Stromal cell of bone marrow (primary cell): ENCODE measurements at regions not wholly inside any gene's neighbourhood (a gene's known extent, or its start where the extent isn't known, plus 50 kb on each side); places are given as distances from the start of the nearest gene placed in this dataset.
A peak's percentile ranks its signal among the peaks of the same experiment; 100 is the strongest.
"Not testable (repeated sequence)": the region's sequence is repeated elsewhere in the genome, so short reads cannot be mapped to it uniquely, and the experiment has no call there.

Experiments used
- DNase-seq: peaks from one replicate; pipeline ENCODE4 v3.0.0-alpha.2; 2012; ENCODE audit warnings: low read depth

DNA sequence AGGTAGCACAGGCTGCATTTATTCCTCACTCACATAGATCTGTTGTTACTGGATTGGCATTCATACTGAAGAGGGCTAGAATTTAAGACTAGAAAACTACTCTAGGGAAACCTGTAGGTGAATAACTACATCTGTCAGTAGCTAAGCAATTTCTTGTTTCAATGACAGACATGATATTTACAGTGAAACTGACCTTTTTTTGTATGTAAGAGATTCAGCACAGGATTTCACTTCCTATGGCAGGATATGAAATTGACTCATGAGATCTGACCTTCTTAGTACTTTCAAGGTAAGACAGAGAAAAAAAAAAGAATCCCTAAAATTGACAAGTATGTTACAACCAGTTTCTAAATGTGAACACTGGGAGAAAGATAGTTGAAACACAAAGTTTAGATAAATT lies 189.8 kb upstream of the SLC16A7 start:
- DNase-seq = no peak

DNA sequence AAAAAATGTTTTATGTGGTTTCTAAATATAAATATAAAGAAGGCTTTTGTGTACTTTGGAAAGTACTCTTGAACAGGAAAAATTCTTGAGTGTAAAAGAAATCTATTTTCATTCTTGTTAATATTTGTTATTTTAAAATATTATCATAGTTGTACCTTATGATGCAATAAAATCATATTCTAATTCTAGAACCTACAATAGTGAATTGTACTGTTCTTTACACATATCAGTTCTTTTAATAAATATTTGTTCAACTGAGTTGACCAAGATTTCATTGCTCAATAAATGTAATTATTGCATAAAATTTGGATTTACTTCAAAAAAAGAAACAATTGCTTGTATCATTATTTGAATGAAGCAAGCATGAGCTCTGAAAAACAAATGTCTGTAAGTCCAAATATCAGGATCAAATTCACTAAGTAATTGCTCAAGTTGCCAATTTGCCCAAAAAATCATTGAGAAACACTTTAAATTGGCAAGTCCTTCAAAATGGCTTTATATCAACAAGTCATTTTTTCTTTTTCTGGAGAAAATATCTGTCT lies 191.6 kb upstream of the SLC16A7 start:
- no peak for DNase-seq

DNA sequence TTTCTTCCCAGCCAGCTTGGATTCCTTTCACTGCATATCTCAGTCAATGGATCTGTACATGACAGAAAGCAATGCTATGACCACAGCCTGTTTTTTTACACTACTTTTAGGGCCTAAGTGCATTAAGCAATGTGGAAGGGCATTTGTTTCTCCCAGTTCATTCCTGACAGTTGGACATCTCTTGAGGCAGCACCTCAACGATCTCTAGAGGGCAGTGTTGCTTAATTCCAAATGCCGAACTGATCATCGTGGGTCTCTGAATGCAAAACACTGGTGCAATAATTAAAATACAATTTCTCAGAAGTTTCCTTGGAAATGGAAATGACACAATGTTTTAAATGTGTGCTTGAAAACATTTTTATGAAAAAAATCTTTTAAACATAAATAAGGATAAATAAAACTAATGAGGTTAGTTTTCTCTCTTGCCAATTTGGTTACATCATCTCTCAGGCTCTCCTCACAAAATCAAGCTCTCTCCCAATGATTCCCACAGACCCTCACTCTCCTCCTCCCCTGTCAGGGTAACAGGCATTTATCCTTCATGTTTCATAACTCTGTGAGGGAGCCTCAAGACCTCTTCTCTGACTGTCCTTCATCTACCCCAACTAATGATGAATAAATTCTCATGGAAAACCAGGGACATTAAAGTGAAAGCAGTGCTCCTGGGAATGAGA lies 192.4 kb upstream of the SLC16A7 start:
- peak; percentile 66 for DNase-seq

DNA sequence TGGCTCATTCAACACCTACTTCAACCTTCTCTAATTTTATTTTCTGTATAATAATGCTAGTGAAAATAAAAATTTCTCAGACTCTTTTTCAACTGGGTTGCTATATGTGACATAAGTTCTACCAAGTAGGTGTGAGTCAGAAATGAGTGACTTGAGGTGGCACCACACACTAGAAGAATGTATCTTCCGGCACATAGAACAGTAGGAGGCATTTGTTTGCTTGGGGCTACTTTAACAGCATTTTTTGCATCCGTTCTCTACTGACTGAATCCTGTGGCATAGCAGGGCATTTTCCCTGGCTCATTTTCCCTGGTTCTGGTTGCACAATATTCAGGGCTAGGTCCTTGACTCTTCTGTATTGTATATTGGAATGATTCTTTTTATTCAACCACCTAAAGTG lies 194.0 kb upstream of the SLC16A7 start:
- DNase-seq = no peak

DNA sequence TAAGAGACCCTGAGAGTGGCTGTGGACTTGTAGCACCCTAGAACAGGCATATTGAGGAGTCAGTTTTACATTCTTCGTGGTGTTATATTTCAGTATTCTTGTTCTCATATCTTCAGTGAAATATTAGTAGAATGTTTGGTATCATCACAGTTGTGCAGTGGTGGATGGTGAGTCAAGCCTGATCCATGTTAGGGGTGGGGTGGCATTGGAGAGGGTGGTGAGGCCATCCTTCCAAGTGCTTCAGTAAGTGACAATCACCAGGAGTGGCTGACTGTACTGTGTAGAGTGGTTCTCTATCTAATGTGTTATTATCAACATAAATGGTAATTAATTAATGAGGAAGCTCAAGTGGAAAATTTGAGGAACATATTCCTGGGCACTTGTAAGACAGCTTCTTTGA lies 197.7 kb upstream of the SLC16A7 start:
- no peak for DNase-seq

DNA sequence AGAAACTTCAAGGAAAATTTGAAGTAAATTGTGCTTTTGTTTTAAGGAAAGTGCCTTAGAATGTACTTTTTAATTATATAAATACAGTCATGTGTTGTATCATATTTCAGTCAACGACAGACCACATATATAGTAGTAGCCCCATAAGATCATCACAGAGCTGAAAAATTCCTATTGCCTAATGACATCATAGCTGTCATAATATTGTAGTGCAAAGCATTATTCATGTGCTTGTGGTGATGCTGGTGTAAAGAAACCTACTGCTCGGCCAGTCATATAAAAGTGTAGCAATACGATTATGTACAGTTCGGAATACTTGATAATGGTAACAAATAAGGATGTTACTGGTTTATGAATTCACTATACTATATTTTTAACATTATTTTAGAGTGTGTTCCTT lies 198.9 kb upstream of the SLC16A7 start:
- DNase-seq = no peak

DNA sequence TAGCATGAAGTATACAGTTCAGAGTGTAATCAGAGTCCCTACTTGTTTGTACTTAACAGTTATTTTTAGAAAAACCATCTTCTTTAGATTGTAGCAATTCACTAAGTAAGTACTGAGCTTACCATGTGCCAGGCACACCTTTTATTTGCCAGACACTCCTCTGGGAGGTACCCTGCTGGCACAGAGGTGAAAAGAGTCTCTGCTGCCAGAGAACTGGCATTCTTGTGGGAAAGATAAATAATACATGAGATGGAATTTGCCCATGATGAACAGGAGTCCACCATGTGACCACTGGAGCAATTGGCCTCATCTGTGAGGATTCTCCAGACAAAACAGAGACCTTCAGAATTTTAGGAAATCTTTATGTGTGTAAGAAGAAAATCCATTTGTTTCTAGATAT lies 199.3 kb upstream of the SLC16A7 start:
- no peak for DNase-seq

DNA sequence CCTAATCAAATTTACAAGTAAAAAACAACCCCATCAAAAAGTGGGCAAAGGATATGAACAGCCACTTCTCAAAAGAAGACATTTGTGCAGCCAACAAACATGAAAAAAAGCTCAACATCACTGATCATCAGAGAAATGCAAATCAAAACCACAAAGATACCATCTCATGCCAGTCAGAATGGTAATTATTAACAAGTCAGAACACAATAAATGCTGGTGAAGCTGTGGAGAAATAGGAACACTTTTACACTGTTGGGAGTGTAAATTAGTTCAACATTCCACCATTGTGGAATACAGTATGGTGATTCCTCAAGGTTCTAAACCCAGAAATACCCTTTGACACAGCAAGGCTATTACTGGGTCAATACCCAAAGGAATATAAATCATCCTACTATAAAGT lies 200.5 kb upstream of the SLC16A7 start:
- not testable (repeated sequence) for DNase-seq

DNA sequence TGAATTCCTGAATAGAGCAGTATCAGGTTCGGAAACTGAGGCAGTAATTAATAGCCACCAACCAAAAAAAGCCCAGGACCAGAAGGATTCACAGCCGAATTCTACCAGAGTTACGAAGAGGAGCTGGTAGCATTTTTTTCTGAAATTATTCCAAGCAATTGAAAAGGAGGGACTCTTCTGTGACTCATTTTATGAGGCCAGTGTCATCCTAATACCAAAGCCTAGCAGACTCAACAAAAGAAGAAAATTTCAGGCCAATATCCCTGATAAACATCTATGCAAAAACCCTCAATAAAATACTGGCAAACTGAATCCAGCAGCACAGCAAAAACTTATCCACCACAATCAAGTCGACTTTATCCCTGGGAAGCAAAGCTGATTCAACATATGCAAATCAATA lies 202.3 kb upstream of the SLC16A7 start:
- DNase-seq = no peak

DNA sequence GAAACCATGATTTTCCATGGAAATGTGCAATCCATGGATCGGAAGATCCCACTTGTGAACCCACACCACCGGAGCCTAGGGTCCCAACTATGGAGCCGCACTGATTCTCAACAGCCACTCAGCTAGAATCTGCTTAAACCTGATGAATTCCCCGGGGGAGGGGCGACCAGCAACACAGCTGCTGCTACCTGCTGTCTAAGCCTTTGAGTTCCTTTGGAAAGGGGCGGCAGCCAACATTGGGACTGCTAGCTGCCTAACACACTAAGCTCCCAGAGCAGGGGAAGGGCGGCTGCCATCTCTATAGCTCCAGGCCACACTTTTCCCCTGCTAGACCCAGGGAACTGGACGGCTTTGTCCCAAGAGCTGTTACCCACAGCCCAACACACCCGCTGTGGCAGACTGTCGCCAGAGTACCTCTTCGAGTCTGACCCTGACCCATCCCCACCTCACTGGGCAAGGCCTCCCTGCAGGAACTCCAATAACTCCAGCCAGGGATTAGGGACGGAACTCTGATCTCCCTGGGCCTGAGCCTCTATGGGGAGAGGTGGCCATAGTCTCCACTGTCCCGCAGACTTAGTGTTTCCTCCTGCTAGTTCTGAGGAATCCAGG lies 205.8 kb upstream of the SLC16A7 start:
- DNase-seq = no peak

DNA sequence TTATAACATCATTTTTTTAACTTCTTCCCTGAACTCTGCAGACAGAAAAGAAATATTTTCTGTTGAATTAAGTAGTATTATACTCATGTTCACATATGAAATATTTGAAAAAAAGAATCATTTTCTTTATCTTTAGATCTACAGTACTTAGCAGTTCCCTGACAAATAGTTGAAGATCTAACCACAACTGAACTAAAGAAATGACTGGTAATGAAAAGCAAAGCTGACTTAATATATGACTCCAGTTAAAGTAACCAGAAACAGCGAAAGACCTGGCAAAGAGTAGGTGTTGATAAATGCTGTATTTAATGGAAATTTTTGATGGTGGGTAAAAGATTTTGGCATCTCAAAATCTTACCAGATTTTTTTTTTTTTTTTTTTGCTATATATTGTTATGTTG lies 207.1 kb upstream of the SLC16A7 start:
- DNase-seq = no peak

DNA sequence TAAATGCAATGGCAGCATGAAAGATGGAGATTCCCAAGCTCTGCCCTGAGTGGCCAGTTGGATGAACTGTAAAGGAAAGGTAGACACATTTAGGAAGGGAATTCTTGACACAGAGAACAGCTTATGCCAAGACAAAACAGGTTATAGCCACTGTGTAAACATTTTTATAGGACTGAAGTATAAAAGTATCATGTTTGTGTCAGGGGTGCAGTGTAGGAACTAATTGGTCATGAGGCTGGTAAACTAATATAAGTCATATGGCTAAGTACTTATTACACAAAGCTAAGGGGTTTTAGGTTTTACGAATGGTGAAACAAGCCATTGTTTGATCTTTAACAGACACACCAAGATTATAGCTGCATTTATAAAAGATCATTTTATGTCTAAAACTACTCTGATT lies 207.7 kb upstream of the SLC16A7 start:
- DNase-seq = no peak

DNA sequence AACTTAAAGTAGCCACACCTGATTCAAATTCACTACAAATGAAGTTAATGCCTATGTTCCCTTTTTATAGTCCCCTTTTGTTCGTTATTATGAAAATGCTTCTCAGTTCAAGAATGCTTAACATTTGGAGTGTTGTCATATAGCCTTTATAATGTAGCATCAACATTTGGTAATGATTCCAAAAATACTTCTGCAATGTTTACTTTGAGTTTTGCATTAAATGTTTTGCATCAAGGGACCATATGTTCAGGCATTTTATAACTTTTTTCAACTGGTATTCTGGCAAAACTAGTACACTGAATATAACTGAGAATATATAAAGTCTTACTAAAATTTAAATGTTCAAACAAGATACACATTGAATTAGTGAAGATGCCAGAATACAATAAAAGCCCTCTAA lies 209.6 kb upstream of the SLC16A7 start:
- no peak for DNase-seq

DNA sequence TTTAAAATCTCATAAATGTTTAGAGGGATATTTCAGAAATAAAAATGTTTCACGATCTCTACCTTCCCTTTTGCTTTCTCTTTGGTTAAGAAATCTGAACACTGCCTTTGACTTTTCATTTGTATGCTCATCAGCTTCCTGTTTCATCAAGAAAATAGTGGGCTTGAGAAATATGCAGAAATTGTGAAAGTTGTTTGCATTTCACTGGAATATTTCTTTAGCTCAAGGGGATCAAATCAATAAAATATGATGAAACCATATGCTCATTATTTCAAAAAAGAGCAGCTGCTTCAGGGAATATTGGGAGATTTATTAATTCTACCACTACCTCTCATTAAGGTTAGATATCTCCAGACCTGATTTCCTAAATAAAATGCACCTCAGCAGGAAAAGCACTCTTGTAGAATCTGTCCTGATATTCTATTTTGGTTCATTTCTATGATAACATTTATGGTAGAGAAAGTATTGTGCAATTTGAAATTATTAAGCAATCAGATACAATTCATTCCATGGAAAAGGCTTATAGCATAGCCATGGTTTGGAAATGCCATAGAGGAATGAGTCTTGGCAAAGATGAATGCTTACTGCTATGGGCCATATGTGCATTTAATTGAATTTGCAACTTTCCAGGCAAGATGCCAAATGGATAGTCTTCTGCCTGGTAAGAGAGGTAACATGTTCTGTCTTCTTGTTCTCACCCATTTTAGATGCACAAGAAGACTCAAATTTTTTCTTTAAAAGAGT lies 212.6 kb upstream of the SLC16A7 start:
- DNase-seq = no peak

DNA sequence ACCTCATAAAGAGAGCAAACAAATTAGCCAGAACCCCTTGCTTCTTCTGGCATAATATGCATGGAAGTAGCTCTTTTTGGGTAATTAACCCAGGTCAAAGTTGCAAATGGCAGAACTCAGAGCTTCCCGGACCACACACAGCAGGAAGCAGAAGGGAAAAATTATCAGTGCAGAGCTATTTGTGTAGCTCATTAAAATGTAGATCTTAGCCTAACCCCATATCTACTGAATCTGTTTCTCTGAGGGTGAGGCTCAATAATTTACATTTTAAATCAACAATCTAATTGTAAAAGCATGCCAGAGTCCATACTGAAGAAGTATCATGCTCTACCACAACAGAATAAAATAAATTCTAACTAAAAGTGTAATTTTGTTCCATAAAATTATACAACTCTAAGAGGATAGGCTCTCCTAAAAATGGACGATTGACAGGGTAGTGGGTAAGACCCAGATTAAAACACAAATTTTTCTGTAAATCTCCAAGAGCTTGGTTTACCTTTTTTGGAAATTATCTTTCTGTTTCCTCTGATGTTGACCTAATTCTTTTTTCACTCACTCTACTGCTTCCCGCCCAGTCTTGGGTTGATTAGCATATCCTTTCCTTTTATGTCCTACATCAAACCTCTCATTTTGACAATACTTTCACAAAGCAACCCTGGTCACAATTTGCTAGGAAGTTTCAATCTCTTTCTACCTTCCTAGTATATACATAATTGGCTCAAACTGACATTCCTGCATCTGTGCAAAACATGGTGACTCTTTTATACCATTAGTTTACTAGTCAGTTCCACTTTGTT lies 213.3 kb upstream of the SLC16A7 start:
- DNase-seq = no peak

DNA sequence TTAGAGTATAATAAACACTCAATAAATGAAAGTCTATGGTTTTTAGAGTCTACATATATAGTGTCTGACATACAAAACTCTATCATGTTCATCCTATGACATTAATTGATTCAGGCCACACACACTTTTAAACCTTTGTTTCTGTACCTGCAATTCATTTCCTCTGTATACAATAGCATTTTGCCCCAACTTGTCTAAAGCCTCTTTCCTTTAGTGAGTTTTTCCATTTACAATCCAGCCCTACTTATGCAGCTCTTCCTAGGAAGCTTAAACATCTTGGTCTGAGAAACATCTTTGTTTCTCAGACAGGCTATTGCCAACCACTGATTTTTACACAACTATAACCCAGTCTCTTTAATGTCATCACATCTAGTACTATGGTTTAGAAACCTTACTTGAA lies 214.7 kb upstream of the SLC16A7 start:
- no peak for DNase-seq

DNA sequence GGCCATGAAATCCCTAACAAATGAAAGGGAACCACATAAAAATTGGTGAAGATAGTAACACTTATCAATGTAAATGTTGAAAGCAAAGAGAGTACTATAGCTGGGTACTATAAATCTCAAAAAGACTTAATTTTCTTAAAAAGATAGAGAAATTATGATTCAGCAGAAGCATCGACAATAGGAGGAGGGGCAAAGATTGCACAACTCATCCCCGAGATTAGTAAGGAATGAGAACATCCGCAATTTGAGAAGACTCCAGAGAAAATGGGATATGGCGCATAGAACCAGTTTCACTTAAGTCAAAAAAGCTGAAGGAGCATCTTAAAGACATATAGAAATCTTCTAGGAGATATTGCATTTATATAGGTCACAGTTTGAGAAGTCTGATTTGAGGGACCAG lies 220.2 kb upstream of the SLC16A7 start:
- DNase-seq = no peak

DNA sequence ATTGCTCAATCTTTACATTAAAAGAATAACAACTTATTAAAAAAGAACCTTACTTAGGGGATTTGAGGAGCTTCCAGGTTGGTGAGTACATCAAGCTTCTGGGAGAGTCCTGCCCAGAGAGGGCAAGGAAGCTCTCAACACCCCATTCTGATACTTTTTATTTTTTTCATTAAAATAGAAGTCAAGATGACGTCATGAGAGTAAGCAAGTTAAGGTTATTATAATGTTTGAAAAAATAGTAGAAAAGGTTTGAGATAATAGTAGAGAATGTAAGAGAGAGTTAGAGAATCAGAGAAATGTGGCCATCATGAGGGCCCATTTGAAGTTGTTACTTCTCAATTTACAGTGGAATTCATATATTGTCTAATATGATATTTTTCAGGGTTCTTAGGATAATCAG lies 221.0 kb upstream of the SLC16A7 start:
- DNase-seq = no peak

DNA sequence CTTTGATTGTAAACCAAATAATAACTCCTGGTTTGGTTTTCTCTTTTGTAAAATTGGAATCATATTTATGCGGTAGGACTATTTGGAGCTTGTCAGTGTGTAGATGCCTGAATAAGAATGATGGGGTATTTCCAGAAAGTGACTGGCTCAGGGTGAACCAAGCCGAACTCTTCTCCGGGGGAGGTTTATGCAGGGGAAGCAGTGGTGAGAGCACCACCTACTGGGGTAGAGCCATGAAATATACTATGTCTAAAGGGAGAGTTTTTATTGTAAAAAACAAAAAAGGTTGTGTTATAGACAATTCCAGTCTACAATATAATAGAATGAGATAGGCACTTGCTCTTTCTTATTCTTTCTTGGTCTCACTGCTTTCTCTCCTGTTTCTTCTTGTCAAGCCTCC lies 222.9 kb upstream of the SLC16A7 start:
- no peak for DNase-seq

DNA sequence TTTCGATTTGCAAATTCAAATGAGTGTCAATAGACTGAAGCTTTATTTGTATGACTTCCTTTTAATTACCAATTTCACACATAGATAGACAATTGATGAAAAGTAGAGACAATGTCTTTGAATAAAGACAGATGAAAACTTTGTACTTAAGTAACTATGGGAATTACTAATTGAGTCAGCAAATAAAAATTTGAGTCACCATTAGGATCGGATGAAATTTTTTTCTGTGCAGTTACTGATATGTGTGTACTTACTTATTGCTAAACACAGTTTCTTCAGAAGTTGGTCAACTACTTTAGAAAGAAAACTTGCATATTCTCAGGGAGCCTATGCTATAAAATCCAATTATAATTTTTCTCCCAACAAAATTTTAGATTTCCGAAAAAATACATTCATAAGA lies 224.9 kb upstream of the SLC16A7 start:
- DNase-seq = no peak

DNA sequence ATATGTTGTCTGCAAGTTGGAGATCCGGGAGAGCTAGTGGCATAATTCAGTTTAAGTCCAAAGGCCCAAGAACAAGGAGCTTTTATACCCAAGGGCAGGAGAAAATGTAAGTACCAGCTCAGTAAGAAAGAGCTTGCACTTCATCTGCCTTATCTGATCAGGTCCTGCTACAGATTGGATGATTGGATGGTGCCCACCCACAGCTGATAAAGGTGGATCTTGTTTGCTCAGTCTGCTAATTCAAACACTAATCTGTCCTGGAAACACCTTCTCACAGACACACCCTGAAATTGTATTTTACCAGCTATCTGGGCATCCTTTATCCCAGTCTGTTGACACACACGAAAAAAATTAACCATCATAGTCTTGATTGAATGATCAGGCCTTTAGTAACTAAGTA lies 230.7 kb upstream of the SLC16A7 start:
- no peak for DNase-seq

DNA sequence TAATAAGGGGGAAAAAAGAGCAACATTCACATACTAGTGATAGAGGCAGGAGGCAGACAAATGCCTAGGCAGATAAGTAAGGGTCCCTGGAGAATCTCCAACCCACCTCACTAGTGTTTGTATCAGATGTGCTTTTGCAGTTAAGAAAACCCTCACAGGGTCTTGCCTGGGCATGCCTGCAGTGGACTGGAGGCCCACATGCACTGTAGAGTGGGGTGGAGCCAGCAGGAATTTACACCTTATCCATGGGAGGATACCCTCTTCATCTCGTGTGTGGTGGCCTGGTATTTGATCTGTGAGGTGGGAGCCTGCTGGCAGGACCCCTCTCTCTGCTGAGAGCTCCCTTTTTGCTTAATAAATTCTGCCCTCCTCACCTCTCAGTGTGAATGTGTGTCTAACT lies 238.0 kb upstream of the SLC16A7 start:
- DNase-seq = no peak

DNA sequence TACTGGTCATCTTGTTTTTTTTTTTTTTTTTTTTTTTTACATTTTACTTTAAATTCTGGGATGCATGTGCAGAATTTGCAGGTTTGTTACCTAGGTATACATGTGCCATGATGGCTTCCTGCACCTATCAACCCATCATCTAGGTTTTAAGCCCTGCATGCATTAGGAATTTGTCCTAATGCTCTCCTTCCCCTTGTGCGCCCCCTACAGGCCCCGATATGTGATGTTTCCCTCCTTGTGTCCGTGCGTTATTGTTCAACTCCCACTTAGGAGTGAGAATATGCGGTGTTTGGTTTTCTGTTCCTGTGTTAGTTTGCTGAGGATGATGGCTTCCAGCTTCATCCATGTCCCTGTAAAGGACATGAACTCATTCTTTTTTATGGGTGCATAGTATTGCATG lies 249.6 kb upstream of the SLC16A7 start:
- DNase-seq = not testable (repeated sequence)
